GM20000 (cell line): ENCODE measurements at regions not wholly inside any gene's neighbourhood (a gene's known extent, or its start where the extent isn't known, plus 50 kb on each side); places are given as distances from the start of the nearest gene placed in this dataset.
A peak's percentile ranks its signal among the peaks of the same experiment; 100 is the strongest.

Experiments used
- DNase-seq: peaks from one replicate; pipeline ENCODE4 v3.0.0; 2012; ENCODE audit warnings: low spot score
- CTCF ChIP-seq: IDR thresholded peaks from 2 replicates; pipeline ENCODE4 v1.5.1; 2012; ENCODE audit warnings: mild to moderate bottlenecking, control low read depth; ENCODE audit errors: extremely low read depth, missing control alignments

GRCh38 chr20:61117725-61118124 is 134.3 kb upstream of the CDH4 start:
- DNase-seq: no peak
- no peak for TF ChIP-seq CTCF

DNA sequence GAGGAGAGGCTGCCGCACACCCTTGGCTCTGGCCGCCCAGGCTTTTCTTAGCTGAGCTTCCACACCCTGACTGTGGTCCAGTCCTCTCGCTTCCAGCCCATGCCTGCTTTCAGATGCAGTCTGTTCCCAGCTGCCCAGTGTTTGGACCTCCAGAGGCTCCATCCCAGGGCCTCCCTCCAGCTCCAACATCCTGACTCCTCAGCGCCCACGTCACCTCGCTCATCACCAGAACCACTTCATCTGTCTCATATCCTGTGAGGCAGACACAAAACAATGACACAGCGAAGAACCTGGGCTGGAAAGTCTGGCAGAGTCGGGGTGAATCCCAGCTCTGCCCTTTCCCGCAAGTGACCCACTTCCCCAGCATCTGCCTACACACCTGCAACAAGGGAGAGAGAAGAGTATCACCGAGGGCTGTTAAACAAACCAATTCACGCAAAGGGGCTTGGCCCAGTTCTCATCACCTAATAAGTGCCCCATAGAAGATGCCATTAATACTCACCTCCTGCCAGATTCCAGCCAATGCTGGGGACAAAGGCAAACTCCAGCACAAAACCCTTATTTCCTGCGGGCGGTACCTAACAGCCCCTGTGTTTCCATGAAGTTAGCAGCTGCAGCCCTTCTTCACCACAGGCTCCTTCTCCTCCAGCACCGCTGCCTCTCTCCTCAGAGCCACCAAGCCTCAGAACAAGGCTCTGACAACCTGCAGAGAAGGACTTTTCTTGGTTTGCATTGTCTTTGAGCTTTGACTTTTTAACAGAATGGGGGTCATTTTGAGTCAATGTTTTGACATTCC is 133.4 kb upstream of the CDH4 start:
- no peak for TF ChIP-seq CTCF
- no peak for DNase-seq

DNA sequence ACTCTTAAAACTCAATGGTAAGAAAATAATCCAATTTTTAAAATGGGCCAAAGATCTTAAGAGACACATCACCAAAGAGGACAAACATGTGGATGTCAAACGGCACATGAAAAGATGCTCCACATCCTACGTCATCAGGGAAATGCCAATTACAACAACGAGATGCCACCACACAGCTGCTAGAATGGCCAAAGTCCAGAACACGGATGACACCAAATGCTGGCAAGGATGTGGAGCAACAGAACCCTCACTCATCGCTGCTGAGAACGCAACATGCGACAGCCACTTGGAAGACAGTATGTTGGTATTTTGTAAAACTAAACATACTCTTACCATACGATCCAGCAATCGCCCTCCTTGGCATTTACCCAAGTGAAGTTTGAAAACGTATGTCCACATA is 132.8 kb upstream of the CDH4 start:
- DNase-seq: no peak
- TF ChIP-seq CTCF: no peak

GRCh38 chr20:61119794-61120410 is 132.2 kb upstream of the CDH4 start:
- no peak for TF ChIP-seq CTCF
- no peak for DNase-seq

DNA sequence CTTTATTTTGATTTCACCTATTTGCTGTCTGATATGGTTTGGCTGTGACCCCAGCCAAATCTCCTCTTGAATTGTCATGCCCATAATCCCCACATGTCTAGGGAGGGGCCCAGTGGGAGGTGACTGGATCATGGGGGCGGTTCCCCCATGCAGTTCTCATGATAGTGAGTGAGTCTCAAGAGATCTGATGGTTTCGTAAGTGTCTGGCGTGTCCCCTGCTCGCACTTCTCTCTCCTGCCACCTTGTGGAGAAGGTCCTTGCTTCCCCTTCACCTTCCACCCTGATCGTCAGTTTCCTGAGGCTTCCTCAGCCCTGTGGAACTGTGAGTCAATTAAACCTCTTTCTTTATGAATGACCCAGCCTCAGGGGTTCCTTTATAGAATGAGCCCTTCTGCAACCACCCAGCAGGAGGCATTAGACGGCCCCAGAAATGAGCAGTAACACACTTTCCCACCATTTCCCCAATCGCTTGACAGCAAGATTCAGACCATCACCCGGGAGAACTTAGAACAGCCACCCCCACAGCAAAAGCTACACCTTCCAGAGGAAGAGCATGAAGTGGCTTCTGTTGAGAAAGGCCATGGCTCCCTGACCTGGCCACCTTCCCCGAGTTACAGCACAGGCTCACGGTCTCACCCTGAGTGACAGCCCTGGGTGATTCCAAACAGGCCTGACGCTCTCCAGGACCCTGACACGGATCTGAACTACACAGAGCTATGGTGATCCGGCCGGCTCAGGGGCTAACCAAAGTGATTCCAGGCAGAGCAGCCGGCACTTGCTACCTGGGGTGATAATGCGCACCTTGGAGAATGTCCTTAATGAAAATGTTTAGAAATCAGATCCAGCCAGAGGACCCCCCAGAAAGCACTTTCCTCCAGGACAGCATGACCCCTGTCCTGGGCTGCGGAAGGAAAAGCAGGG is 131.2 kb upstream of the CDH4 start:
- no peak for DNase-seq
- peak; percentile 46 for TF ChIP-seq CTCF

GRCh38 chr20:61121661-61122060 is 130.4 kb upstream of the CDH4 start:
- DNase-seq: no peak
- TF ChIP-seq CTCF: no peak

- DNase-seq: no peak
- no peak for TF ChIP-seq CTCF
Measured at GRCh38 chr20:61123286-61123685, 128.8 kb upstream of the CDH4 start.
